ENCODE measurements at regions not wholly inside any gene's neighbourhood (a gene's known extent, or its start where the extent isn't known, plus 50 kb on each side); places are given as distances from the start of the nearest gene placed in this dataset.

GRCh38 chr13:80560609-80561008 is 219.7 kb upstream of the SPRY2 start:
- POLR2A ChIA-PET, result no interaction called here
- TF ChIP-seq ZNF791 (tag by site-specific recombination; IDR thresholded peaks at IDR 0.05) (no peak), ZNF350 (tag by site-specific recombination; IDR thresholded peaks at IDR 0.05) (no peak), PRDM1 (tag by site-specific recombination; IDR thresholded peaks at IDR 0.05) (no peak), ZNF169 (tag by site-specific recombination; IDR thresholded peaks at IDR 0.05) (no peak), ZNF692 (tag by site-specific recombination; IDR thresholded peaks at IDR 0.05) (no peak), ZNF174 (tag by site-specific recombination; IDR thresholded peaks at IDR 0.05) (no peak), YY1 (tag by site-specific recombination; IDR thresholded peaks at IDR 0.05) (no peak), OVOL3 (tag by site-specific recombination; IDR thresholded peaks at IDR 0.05) (no peak), ZBTB26 (tag by site-specific recombination; optimal IDR thresholded peaks at IDR 0.05) (no peak), PRDM2 (tag by site-specific recombination; IDR thresholded peaks at IDR 0.05; ENCODE audit: borderline replicate concordance) (no peak), BCL11B (tag by site-specific recombination; IDR thresholded peaks at IDR 0.05; ENCODE audit: low read depth) (no peak), ZNF24 (tag by site-specific recombination; IDR thresholded peaks at IDR 0.05) (no peak), ZNF132 (tag by site-specific recombination; IDR thresholded peaks at IDR 0.05; ENCODE audit: borderline replicate concordance) (no peak), ZNF19 (tag by site-specific recombination; IDR thresholded peaks at IDR 0.05; ENCODE audit: low read depth) (no peak)
- H3K9me3 ChIP-seq (ENCODE audit: control insufficient read depth, insufficient read depth, low read depth, low read length), result no peaks in the 10 kb centered on the region
- H3K4me1 ChIP-seq (ENCODE audit: control insufficient read depth, insufficient read depth, low read length), result no peaks in the 10 kb centered on the region
- H3K4me3 ChIP-seq (ENCODE audit: low read depth, low read length), result no peak overlapping the region
- CTCF ChIA-PET, result no interaction called here
- H3K36me3 ChIP-seq (ENCODE audit: control insufficient read depth in 2 of 2, insufficient read depth in 1 of 2, low read length in 2 of 2), result no peaks in the 10 kb centered on the region
- H3K27ac ChIP-seq (ENCODE audit: extremely low read depth, low read depth, low read length), result no peak overlapping the region

- no peak overlapping the region for H3K27ac ChIP-seq (ENCODE audit: extremely low read depth, low read depth, low read length)
- CTCF ChIA-PET, result interaction anchor here (0.6 kb wide), 1 partner anchor 1005 kb away, joined by 3 read pairs; no protein-coding TSS in a partner anchor
- TF ChIP-seq ZNF280C (tag by site-specific recombination; IDR thresholded peaks at IDR 0.05) (no peak), HIC1 (tag by site-specific recombination; IDR thresholded peaks at IDR 0.05) (no peak), ZNF169 (tag by site-specific recombination; IDR thresholded peaks at IDR 0.05) (no peak), ZSCAN16 (tag by site-specific recombination; IDR thresholded peaks at IDR 0.05) (no peak), ZNF791 (tag by site-specific recombination; IDR thresholded peaks at IDR 0.05) (no peak), WT1 (tag by site-specific recombination; IDR thresholded peaks at IDR 0.05) (no peak), ZFP41 (tag by site-specific recombination; IDR thresholded peaks at IDR 0.05; ENCODE audit: borderline replicate concordance) (no peak), ZFHX2 (tag by site-specific recombination; conservative IDR thresholded peaks at IDR 0.05) (no peak), IKZF3 (tag by site-specific recombination; IDR thresholded peaks at IDR 0.05) (no peak), ZNF341 (tag by site-specific recombination; IDR thresholded peaks at IDR 0.05; ENCODE audit: low read depth) (no peak), KLF16 (tag by site-specific recombination; IDR thresholded peaks at IDR 0.05) (no peak)
These were observed 219.0 kb upstream of the SPRY2 start for GRCh38 chr13:80559944-80560343.

More at GRCh38 chr13:80559944-80560343, 219.0 kb upstream of the SPRY2 start:
- POLR2A ChIA-PET, result no interaction called here
- Histone ChIP-seq H3K36me3 (ENCODE audit: control insufficient read depth in 2 of 2, insufficient read depth in 1 of 2, low read length in 2 of 2) (no peaks in the 10 kb centered on the region), H3K4me1 (ENCODE audit: control insufficient read depth, insufficient read depth, low read length) (no peaks in the 10 kb centered on the region), H3K4me3 (ENCODE audit: low read depth, low read length) (no peak overlapping the region), H3K9me3 (ENCODE audit: control insufficient read depth, insufficient read depth, low read depth, low read length) (no peaks in the 10 kb centered on the region)
